ENCODE measurements at regions not wholly inside any gene's neighbourhood (a gene's known extent, or its start where the extent isn't known, plus 50 kb on each side); places are given as distances from the start of the nearest gene placed in this dataset.
"Not testable (repeated sequence)": the region's sequence is repeated elsewhere in the genome, so short reads cannot be mapped to it uniquely, and the experiment has no call there.

GRCh38 chr1:188782220-188782841 is 1695.3 kb downstream of the BRINP3 start:
- 46% methylated on average over 4 of the region's 6 CpGs for WGBS
- no peak overlapping the region for H3K9ac ChIP-seq (ENCODE audit: low read depth, low read length)
- no peaks in the 10 kb centered on the region for H3K9me3 ChIP-seq (ENCODE audit: insufficient read depth, low read depth, low read length)
- H3K27me3 ChIP-seq (ENCODE audit: insufficient read depth, low read length) = no peaks in the 10 kb centered on the region
- H3K4me3 ChIP-seq (ENCODE audit: low read length) = no peak overlapping the region
- H3K27ac ChIP-seq (ENCODE audit: low read depth, low read length) = no peak overlapping the region
- no peaks in the 10 kb centered on the region for H3K4me1 ChIP-seq (ENCODE audit: insufficient read depth, low read length)
- H3K36me3 ChIP-seq (ENCODE audit: insufficient read depth, low read length) = no peaks in the 10 kb centered on the region

DNA sequence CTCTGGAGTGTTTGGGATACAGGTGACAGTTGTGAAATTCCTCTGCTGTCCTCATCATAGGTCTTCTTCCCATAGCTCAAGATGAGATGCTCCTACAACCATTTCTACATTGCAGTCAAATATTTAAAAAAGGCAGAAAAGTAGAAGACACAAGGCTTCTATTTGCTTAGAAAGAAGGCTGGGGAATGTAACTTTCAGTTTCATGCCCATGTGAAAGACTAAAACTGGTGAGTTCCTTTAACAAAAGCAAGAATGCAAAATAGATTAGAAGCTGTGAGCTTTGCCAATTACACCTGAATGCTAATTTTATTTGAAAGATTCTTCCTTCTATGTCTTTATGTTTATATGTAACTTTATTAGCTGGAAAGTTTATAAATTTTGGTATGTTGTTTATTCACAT is 1682.7 kb downstream of the BRINP3 start:
- no peak overlapping the region for H3K9ac ChIP-seq (ENCODE audit: low read depth, low read length)
- H3K36me3 ChIP-seq (ENCODE audit: insufficient read depth, low read length) = no peaks in the 10 kb centered on the region
- H3K9me3 ChIP-seq (ENCODE audit: insufficient read depth, low read depth, low read length) = no peaks in the 10 kb centered on the region
- no peaks in the 10 kb centered on the region for H3K27me3 ChIP-seq (ENCODE audit: insufficient read depth, low read length)
- H3K4me1 ChIP-seq (ENCODE audit: insufficient read depth, low read length) = no peaks in the 10 kb centered on the region
- no peak overlapping the region for H3K4me3 ChIP-seq (ENCODE audit: low read length)
- H3K27ac ChIP-seq (ENCODE audit: low read depth, low read length) = no peak overlapping the region

DNA sequence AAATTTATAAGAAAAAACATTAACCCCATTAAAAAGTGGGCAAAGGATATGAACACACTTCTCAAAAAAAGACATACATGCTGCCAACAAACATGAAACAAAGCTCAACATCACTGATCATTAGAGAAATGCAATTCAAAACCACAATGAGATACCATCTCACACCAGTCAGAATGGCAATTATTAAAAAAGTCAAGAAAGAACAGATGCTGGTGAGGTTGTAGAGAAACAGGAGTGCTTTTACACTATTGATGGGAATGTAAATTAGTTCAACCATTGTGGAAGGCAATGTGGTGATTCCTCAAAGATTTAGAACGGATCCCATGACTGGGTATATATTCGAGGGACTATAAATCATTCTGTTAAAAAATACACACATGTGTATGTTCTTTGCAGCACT is 1665.5 kb downstream of the BRINP3 start:
- not testable (repeated sequence) for H3K9ac ChIP-seq (ENCODE audit: low read depth, low read length); H3K9me3 ChIP-seq (ENCODE audit: insufficient read depth, low read depth, low read length); H3K27ac ChIP-seq (ENCODE audit: low read depth, low read length); H3K4me3 ChIP-seq (ENCODE audit: low read length); H3K4me1 ChIP-seq (ENCODE audit: insufficient read depth, low read length); H3K36me3 ChIP-seq (ENCODE audit: insufficient read depth, low read length); H3K27me3 ChIP-seq (ENCODE audit: insufficient read depth, low read length)
- WGBS = 83% methylated on average over 1 of the region's 2 CpGs

DNA sequence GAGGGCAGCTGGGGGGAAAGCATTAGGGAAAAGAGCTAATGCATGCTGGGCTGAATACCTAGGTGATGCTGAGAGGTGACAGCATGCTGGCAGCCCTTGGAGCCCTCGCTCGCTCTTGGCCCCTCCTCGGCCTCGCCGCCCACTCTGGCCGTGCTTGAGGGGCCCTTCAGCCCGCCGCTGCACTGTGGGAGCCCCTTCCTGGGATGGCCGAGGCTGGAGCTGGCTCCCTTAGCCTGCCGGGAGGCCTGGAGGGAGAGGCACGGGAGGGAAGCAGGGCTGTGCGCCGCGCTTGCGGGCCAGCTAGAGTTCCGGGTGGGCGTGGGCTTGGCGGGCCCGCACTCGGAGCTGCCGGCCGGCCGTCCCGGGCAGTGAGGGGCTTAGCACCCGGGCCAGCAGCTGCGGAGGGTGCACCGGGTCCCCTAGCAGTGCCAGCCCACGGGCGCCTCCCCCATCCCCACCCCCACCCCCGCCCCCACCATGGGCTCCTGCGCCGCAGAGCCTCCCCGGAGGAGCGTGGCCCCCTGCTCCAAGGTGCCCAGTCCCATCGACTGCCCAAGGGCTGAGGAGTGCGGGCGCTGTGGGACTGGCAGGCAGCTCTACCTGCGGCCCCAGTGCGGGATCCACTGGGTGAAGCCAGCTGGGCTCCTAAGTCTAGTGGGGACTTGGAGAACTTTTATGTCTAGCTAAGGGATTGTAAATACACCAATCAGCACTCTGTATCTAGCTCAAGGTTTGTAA is 1664.7 kb downstream of the BRINP3 start:
- H3K27me3 ChIP-seq (ENCODE audit: insufficient read depth, low read length); H3K9ac ChIP-seq (ENCODE audit: low read depth, low read length); H3K4me3 ChIP-seq (ENCODE audit: low read length); H3K4me1 ChIP-seq (ENCODE audit: insufficient read depth, low read length); H3K27ac ChIP-seq (ENCODE audit: low read depth, low read length); H3K36me3 ChIP-seq (ENCODE audit: insufficient read depth, low read length); H3K9me3 ChIP-seq (ENCODE audit: insufficient read depth, low read depth, low read length): not testable (repeated sequence)
- 96% methylated on average over 34 of the region's 39 CpGs for WGBS

- Histone ChIP-seq H3K9me3 (ENCODE audit: insufficient read depth, low read depth, low read length) (no peaks in the 10 kb centered on the region), H3K36me3 (ENCODE audit: insufficient read depth, low read length) (no peaks in the 10 kb centered on the region), H3K4me3 (ENCODE audit: low read length) (no peak overlapping the region), H3K27me3 (ENCODE audit: insufficient read depth, low read length) (no peaks in the 10 kb centered on the region), H3K4me1 (ENCODE audit: insufficient read depth, low read length) (no peaks in the 10 kb centered on the region; the same call in 1 of the 2 replicates), H3K27ac (ENCODE audit: low read depth, low read length) (no peak overlapping the region), H3K9ac (ENCODE audit: low read depth, low read length) (no peak overlapping the region)
- WGBS = no CpG with 5 or more reads among the region's 1 CpG
Measured at GRCh38 chr1:188817814-188818213, 1659.8 kb downstream of the BRINP3 start.

DNA sequence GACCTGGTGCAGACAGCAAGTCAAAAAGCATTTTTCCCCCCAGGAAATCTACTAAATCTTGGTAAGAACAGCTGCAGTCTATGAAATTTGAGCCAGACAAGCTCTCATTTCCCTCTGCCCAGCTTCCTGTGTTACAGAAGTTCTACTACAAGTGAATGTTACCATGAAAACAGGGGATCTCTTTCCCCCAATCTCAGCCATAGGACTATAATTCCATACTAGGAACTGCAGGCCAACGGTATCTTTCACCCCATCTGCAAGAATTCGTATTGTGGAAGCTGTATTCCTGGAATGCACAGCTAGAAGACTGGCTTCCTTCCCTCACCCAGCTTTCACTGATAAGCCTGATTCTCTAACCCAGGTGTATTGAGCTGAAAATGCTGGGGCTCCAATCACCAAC is 1655.4 kb downstream of the BRINP3 start:
- Histone ChIP-seq H3K27me3 (ENCODE audit: insufficient read depth, low read length) (no peaks in the 10 kb centered on the region), H3K9me3 (ENCODE audit: insufficient read depth, low read depth, low read length) (no peaks in the 10 kb centered on the region), H3K4me1 (ENCODE audit: insufficient read depth, low read length) (peaks cover 4% of the 10 kb centered on the region; the same call in 1 of the 2 replicates), H3K27ac (ENCODE audit: low read depth, low read length) (no peak overlapping the region), H3K9ac (ENCODE audit: low read depth, low read length) (no peak overlapping the region), H3K36me3 (ENCODE audit: insufficient read depth, low read length) (no peaks in the 10 kb centered on the region), H3K4me3 (ENCODE audit: low read length) (no peak overlapping the region)
- WGBS = 91% methylated on average over 2 of the region's 2 CpGs

- Histone ChIP-seq H3K9ac (ENCODE audit: low read depth, low read length) (no peak overlapping the region), H3K4me3 (ENCODE audit: low read length) (no peak overlapping the region), H3K4me1 (ENCODE audit: insufficient read depth, low read length) (peaks cover 4% of the 10 kb centered on the region; the same call in 1 of the 2 replicates), H3K27ac (ENCODE audit: low read depth, low read length) (no peak overlapping the region), H3K9me3 (ENCODE audit: insufficient read depth, low read depth, low read length) (no peaks in the 10 kb centered on the region), H3K27me3 (ENCODE audit: insufficient read depth, low read length) (no peaks in the 10 kb centered on the region), H3K36me3 (ENCODE audit: insufficient read depth, low read length) (no peaks in the 10 kb centered on the region)
- 83% methylated on average over 1 of the region's 2 CpGs for WGBS
Measured at GRCh38 chr1:188825471-188825870, 1652.2 kb downstream of the BRINP3 start.

DNA sequence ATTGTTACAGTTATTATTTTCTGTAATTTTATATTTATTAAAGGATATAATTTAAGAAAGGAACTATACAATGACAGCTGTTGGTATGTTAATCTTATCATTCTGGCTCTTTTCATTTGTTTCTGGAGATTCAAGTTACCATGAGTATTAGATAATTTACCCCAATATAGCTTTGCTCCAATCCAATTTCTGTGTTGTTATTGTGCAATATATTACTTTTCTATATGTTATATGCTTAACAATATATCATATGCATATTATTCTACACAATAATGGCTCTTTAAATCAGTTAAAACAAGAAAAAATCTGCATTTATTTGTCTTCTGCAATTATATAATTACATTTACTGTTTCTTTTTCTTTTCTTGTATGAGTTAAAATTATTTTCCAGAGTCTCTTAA is 1650.9 kb downstream of the BRINP3 start:
- H3K9ac ChIP-seq (ENCODE audit: low read depth, low read length) = no peak overlapping the region
- H3K4me1 ChIP-seq (ENCODE audit: insufficient read depth, low read length) = peaks cover 4% of the 10 kb centered on the region; the same call in 1 of the 2 replicates
- no peak overlapping the region for H3K27ac ChIP-seq (ENCODE audit: low read depth, low read length)
- H3K9me3 ChIP-seq (ENCODE audit: insufficient read depth, low read depth, low read length) = no peaks in the 10 kb centered on the region
- H3K36me3 ChIP-seq (ENCODE audit: insufficient read depth, low read length) = no peaks in the 10 kb centered on the region
- no peaks in the 10 kb centered on the region for H3K27me3 ChIP-seq (ENCODE audit: insufficient read depth, low read length)
- no peak overlapping the region for H3K4me3 ChIP-seq (ENCODE audit: low read length)

GRCh38 chr1:188827400-188827799 is 1650.3 kb downstream of the BRINP3 start:
- Histone ChIP-seq H3K9me3 (ENCODE audit: insufficient read depth, low read depth, low read length) (no peaks in the 10 kb centered on the region), H3K4me3 (ENCODE audit: low read length) (no peak overlapping the region), H3K4me1 (ENCODE audit: insufficient read depth, low read length) (0 out of 2 replicates have a peak, but pooled peaks cover 4% of the 10 kb centered on the region), H3K9ac (ENCODE audit: low read depth, low read length) (no peak overlapping the region), H3K27ac (ENCODE audit: low read depth, low read length) (no peak overlapping the region), H3K27me3 (ENCODE audit: insufficient read depth, low read length) (no peaks in the 10 kb centered on the region), H3K36me3 (ENCODE audit: insufficient read depth, low read length) (no peaks in the 10 kb centered on the region)
- 100% methylated on average over 1 of the region's 2 CpGs for WGBS

GRCh38 chr1:188841111-188841696 is 1636.5 kb downstream of the BRINP3 start:
- not testable (repeated sequence) for H3K9me3 ChIP-seq (ENCODE audit: insufficient read depth, low read depth, low read length); H3K9ac ChIP-seq (ENCODE audit: low read depth, low read length); H3K4me3 ChIP-seq (ENCODE audit: low read length); H3K4me1 ChIP-seq (ENCODE audit: insufficient read depth, low read length); H3K27me3 ChIP-seq (ENCODE audit: insufficient read depth, low read length); H3K27ac ChIP-seq (ENCODE audit: low read depth, low read length); H3K36me3 ChIP-seq (ENCODE audit: insufficient read depth, low read length)
- WGBS = 98% methylated on average over 40 of the region's 40 CpGs

DNA sequence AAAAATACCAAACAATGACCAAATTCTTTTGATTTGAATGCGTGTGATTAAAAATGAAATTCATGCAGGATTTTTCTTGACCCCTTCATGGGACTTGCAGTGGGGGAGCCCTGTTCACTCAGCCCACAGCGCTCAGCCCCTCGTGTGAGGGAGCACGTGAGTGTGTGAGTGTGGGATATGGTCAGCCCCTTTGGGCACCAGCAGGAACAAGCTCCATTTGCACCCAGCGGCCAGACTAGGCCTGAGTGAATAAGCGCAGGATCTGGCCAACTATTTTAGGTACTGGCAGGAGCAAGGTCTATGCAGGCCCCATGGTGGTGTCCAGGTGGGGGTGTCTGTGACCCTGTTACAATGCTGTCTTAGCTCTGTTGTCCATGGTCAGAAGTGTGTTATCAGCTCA is 1631.2 kb downstream of the BRINP3 start:
- Histone ChIP-seq H3K4me1 (ENCODE audit: insufficient read depth, low read length) (no peaks in the 10 kb centered on the region), H3K9ac (ENCODE audit: low read depth, low read length) (no peak overlapping the region), H3K27ac (ENCODE audit: low read depth, low read length) (no peak overlapping the region), H3K27me3 (ENCODE audit: insufficient read depth, low read length) (no peaks in the 10 kb centered on the region), H3K4me3 (ENCODE audit: low read length) (no peak overlapping the region), H3K36me3 (ENCODE audit: insufficient read depth, low read length) (no peaks in the 10 kb centered on the region), H3K9me3 (ENCODE audit: insufficient read depth, low read depth, low read length) (no peaks in the 10 kb centered on the region)
- WGBS = 97% methylated on average over 6 of the region's 6 CpGs

All from HUES64 (cell line).